HEK293 (cell line): ENCODE measurements at regions not wholly inside any gene's neighbourhood (a gene's known extent, or its start where the extent isn't known, plus 50 kb on each side); places are given as distances from the start of the nearest gene placed in this dataset.

ENCODE experiments used
- PRDM1 ChIP-seq: fragments of 450-650 bp; formaldehyde crosslinking; IDR thresholded peaks from 2 replicates; pipeline ENCODE4; 2016; ENCODE audit warnings: missing biosample characterization, missing genetic modification characterization
- REPIN1 ChIP-seq: fragments of 450-650 bp; formaldehyde crosslinking; IDR thresholded peaks from 2 replicates; pipeline ENCODE4 v1.5.1; 2017; ENCODE audit warnings: missing biosample characterization, missing genetic modification characterization, low read depth
- SETDB1 ChIP-seq: IDR thresholded peaks from one replicate; pipeline ENCODE4 v1.6.1; 2017; ENCODE audit warnings: mild to moderate bottlenecking, low read length, moderate library complexity, mixed read lengths; ENCODE audit not compliant: insufficient read length
- TCF7L2 ChIP-seq: IDR thresholded peaks from 2 replicates; pipeline ENCODE4 v1.6.1; 2011; ENCODE audit warnings: low read depth, mild to moderate bottlenecking, inconsistent platforms, low read length, moderate library complexity, borderline replicate concordance
- ZBTB49 ChIP-seq: fragments of 450-650 bp; formaldehyde crosslinking; IDR thresholded peaks from 2 replicates; pipeline ENCODE4 v1.5.1; 2016; ENCODE audit warnings: missing biosample characterization, missing genetic modification characterization, low read depth
- ZNF121 ChIP-seq: fragments of 450-650 bp; formaldehyde crosslinking; IDR thresholded peaks from 2 replicates; pipeline ENCODE4 v1.5.1; 2016; ENCODE audit warnings: missing biosample characterization, missing genetic modification characterization
- ZNF266 ChIP-seq: fragments of 450-650 bp; formaldehyde crosslinking; IDR thresholded peaks from 2 replicates; pipeline ENCODE4 v1.5.1; 2016; ENCODE audit warnings: missing biosample characterization, missing genetic modification characterization, low read depth
- ZNF555 ChIP-seq: fragments of 450-650 bp; formaldehyde crosslinking; conservative IDR thresholded peaks from 2 replicates; pipeline ENCODE4 v1.5.1; 2017; ENCODE audit warnings: missing biosample characterization, mild to moderate bottlenecking, missing genetic modification characterization, inconsistent platforms
- ZNF624 ChIP-seq: fragments of 450-650 bp; formaldehyde crosslinking; IDR thresholded peaks from 2 replicates; pipeline ENCODE4 v1.5.1; 2017; ENCODE audit warnings: missing biosample characterization, missing genetic modification characterization
- TF ChIP-seq, protein P1 (sequence below): fragments of 450-650 bp; formaldehyde crosslinking; IDR thresholded peaks from 2 replicates; pipeline ENCODE4 v1.5.1; 2017; ENCODE audit warnings: missing biosample characterization, missing genetic modification characterization
- TF ChIP-seq, protein P2 (sequence below): fragments of 450-650 bp; formaldehyde crosslinking; IDR thresholded peaks from 2 replicates; pipeline ENCODE4 v1.5.1; 2016; ENCODE audit warnings: missing biosample characterization, missing genetic modification characterization
- TF ChIP-seq, protein P3 (sequence below): fragments of 450-650 bp; formaldehyde crosslinking; IDR thresholded peaks from 2 replicates; pipeline ENCODE4 v1.5.1; 2016; ENCODE audit warnings: missing biosample characterization, missing genetic modification characterization

DNA sequence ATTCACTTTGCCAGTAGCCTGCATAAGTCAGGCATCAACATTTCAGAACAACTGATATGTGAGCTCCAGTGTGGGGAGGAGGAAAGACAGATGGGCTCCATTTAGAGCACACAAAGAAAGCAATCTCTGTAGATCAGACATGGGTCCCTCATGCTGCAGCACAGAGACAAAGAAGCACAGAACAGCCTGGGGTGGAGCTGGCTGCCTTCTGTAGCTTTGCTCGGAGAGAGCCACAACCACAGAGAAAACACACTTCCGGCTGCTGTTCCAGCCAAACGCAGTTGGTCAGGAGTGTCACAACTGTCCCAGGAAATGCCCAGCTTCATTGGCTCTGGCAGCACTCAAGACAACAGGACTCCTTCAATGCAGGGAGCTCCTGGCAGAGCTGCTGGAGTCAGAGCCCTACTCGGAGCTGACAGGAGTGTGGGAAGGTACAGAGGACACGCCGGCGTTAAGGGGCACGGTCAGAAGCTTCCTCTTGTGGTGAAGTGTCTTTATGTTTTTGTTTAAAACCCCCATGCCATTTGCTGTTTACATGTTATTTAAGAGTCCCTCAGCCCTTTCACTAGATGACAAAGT lies 494.4 kb downstream of the TCERG1L start:
- TF ChIP-seq REPIN1 (tag by site-specific recombination) (no peak), ZNF121 (tag by site-specific recombination) (no peak), PRDM1 (tag by site-specific recombination) (no peak), ZNF624 (tag by site-specific recombination) (no peak), SETDB1 (no peak), ZNF555 (no peak), TCF7L2 (no peak), ZNF266 (tag by site-specific recombination) (no peak), ZBTB49 (tag by site-specific recombination) (no peak)
- TF ChIP-seq, protein P1, sequence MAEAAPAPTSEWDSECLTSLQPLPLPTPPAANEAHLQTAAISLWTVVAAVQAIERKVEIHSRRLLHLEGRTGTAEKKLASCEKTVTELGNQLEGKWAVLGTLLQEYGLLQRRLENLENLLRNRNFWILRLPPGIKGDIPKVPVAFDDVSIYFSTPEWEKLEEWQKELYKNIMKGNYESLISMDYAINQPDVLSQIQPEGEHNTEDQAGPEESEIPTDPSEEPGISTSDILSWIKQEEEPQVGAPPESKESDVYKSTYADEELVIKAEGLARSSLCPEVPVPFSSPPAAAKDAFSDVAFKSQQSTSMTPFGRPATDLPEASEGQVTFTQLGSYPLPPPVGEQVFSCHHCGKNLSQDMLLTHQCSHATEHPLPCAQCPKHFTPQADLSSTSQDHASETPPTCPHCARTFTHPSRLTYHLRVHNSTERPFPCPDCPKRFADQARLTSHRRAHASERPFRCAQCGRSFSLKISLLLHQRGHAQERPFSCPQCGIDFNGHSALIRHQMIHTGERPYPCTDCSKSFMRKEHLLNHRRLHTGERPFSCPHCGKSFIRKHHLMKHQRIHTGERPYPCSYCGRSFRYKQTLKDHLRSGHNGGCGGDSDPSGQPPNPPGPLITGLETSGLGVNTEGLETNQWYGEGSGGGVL (tag by site-specific recombination) = no peak
- TF ChIP-seq, protein P2, sequence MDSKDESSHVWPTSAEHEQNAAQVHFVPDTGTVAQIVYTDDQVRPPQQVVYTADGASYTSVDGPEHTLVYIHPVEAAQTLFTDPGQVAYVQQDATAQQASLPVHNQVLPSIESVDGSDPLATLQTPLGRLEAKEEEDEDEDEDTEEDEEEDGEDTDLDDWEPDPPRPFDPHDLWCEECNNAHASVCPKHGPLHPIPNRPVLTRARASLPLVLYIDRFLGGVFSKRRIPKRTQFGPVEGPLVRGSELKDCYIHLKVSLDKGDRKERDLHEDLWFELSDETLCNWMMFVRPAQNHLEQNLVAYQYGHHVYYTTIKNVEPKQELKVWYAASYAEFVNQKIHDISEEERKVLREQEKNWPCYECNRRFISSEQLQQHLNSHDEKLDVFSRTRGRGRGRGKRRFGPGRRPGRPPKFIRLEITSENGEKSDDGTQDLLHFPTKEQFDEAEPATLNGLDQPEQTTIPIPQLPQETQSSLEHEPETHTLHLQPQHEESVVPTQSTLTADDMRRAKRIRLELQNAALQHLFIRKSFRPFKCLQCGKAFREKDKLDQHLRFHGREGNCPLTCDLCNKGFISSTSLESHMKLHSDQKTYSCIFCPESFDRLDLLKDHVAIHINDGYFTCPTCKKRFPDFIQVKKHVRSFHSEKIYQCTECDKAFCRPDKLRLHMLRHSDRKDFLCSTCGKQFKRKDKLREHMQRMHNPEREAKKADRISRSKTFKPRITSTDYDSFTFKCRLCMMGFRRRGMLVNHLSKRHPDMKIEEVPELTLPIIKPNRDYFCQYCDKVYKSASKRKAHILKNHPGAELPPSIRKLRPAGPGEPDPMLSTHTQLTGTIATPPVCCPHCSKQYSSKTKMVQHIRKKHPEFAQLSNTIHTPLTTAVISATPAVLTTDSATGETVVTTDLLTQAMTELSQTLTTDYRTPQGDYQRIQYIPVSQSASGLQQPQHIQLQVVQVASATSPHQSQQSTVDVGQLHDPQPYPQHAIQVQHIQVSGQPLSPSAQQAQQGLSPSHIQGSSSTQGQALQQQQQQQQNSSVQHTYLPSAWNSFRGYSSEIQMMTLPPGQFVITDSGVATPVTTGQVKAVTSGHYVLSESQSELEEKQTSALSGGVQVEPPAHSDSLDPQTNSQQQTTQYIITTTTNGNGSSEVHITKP (tag by site-specific recombination) = no peak
- TF ChIP-seq, protein P3, sequence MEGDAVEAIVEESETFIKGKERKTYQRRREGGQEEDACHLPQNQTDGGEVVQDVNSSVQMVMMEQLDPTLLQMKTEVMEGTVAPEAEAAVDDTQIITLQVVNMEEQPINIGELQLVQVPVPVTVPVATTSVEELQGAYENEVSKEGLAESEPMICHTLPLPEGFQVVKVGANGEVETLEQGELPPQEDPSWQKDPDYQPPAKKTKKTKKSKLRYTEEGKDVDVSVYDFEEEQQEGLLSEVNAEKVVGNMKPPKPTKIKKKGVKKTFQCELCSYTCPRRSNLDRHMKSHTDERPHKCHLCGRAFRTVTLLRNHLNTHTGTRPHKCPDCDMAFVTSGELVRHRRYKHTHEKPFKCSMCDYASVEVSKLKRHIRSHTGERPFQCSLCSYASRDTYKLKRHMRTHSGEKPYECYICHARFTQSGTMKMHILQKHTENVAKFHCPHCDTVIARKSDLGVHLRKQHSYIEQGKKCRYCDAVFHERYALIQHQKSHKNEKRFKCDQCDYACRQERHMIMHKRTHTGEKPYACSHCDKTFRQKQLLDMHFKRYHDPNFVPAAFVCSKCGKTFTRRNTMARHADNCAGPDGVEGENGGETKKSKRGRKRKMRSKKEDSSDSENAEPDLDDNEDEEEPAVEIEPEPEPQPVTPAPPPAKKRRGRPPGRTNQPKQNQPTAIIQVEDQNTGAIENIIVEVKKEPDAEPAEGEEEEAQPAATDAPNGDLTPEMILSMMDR (tag by site-specific recombination) = no peak
